ENCODE measurements at regions not wholly inside any gene's neighbourhood (a gene's known extent, or its start where the extent isn't known, plus 50 kb on each side); places are given as distances from the start of the nearest gene placed in this dataset.
"Not testable (repeated sequence)": the region's sequence is repeated elsewhere in the genome, so short reads cannot be mapped to it uniquely, and the experiment has no call there.

- Mint-ChIP-seq H3K4me1 (peaks cover 5% of the 10 kb centered on the region), H3K27me3 (ENCODE audit: low read depth) (no peaks in the 10 kb centered on the region), H3K4me3 (no peak overlapping the region), H3K9me3 (peaks cover 2% of the 10 kb centered on the region), H3K27ac (no peak overlapping the region), H3K36me3 (ENCODE audit: low read depth) (no peaks in the 10 kb centered on the region)
- no peak for TF ChIP-seq CTCF (IDR thresholded peaks at IDR 0.05; ENCODE audit: unreplicated experiment in 3 of 3)
These were observed 382.7 kb upstream of the NPAP1 start for GRCh38 chr15:24292837-24293236.

- not testable (repeated sequence) for H3K27me3 Mint-ChIP-seq (ENCODE audit: low read depth); H3K36me3 Mint-ChIP-seq (ENCODE audit: low read depth); H3K27ac Mint-ChIP-seq; H3K4me3 Mint-ChIP-seq; H3K4me1 Mint-ChIP-seq
- H3K9me3 Mint-ChIP-seq: peaks cover 13% of the 10 kb centered on the region
These were observed 374.7 kb upstream of the NPAP1 start for GRCh38 chr15:24300804-24301368.

- not testable (repeated sequence) for H3K36me3 Mint-ChIP-seq (ENCODE audit: low read depth); H3K4me1 Mint-ChIP-seq; H3K27me3 Mint-ChIP-seq (ENCODE audit: low read depth); H3K27ac Mint-ChIP-seq; H3K4me3 Mint-ChIP-seq
- H3K9me3 Mint-ChIP-seq: peaks cover 13% of the 10 kb centered on the region
These were observed 373.6 kb upstream of the NPAP1 start for GRCh38 chr15:24301999-24302398.

- peaks cover 11% of the 10 kb centered on the region for H3K9me3 Mint-ChIP-seq
- not testable (repeated sequence) for H3K27me3 Mint-ChIP-seq (ENCODE audit: low read depth); H3K27ac Mint-ChIP-seq; H3K4me3 Mint-ChIP-seq; H3K36me3 Mint-ChIP-seq (ENCODE audit: low read depth); H3K4me1 Mint-ChIP-seq
These were observed 370.8 kb upstream of the NPAP1 start for GRCh38 chr15:24304747-24305146.

- not testable (repeated sequence) for H3K4me1 Mint-ChIP-seq; H3K27me3 Mint-ChIP-seq (ENCODE audit: low read depth); H3K27ac Mint-ChIP-seq; H3K4me3 Mint-ChIP-seq; H3K36me3 Mint-ChIP-seq (ENCODE audit: low read depth)
- H3K9me3 Mint-ChIP-seq: peaks cover 11% of the 10 kb centered on the region
These were observed 369.9 kb upstream of the NPAP1 start for GRCh38 chr15:24305643-24306042.

- H3K4me1 Mint-ChIP-seq; H3K27me3 Mint-ChIP-seq (ENCODE audit: low read depth); H3K4me3 Mint-ChIP-seq; H3K9me3 Mint-ChIP-seq; H3K36me3 Mint-ChIP-seq (ENCODE audit: low read depth); H3K27ac Mint-ChIP-seq: not testable (repeated sequence)
These were observed 365.9 kb upstream of the NPAP1 start for GRCh38 chr15:24309700-24310099.

GRCh38 chr15:24311692-24312091 lies 363.9 kb upstream of the NPAP1 start:
- H3K4me1 Mint-ChIP-seq; H3K27me3 Mint-ChIP-seq (ENCODE audit: low read depth); H3K4me3 Mint-ChIP-seq; H3K27ac Mint-ChIP-seq; H3K36me3 Mint-ChIP-seq (ENCODE audit: low read depth); H3K9me3 Mint-ChIP-seq: not testable (repeated sequence)

- H3K27me3 Mint-ChIP-seq (ENCODE audit: low read depth); H3K27ac Mint-ChIP-seq; H3K4me3 Mint-ChIP-seq; H3K9me3 Mint-ChIP-seq; H3K36me3 Mint-ChIP-seq (ENCODE audit: low read depth); H3K4me1 Mint-ChIP-seq: not testable (repeated sequence)
These were observed 359.2 kb upstream of the NPAP1 start for GRCh38 chr15:24316326-24316725.

- TF ChIP-seq CTCF (IDR thresholded peaks at IDR 0.05; ENCODE audit: unreplicated experiment in 3 of 3): no peak
- Mint-ChIP-seq H3K27me3 (ENCODE audit: low read depth) (no peaks in the 10 kb centered on the region), H3K36me3 (ENCODE audit: low read depth) (no peaks in the 10 kb centered on the region), H3K4me3 (no peak overlapping the region), H3K27ac (no peak overlapping the region), H3K4me1 (no peaks in the 10 kb centered on the region), H3K9me3 (peaks cover 5% of the 10 kb centered on the region)
These were observed 356.6 kb upstream of the NPAP1 start for GRCh38 chr15:24318981-24319380.

GRCh38 chr15:24324096-24324495 lies 351.5 kb upstream of the NPAP1 start:
- H3K27ac Mint-ChIP-seq; H3K27me3 Mint-ChIP-seq (ENCODE audit: low read depth); H3K36me3 Mint-ChIP-seq (ENCODE audit: low read depth); H3K9me3 Mint-ChIP-seq; H3K4me3 Mint-ChIP-seq: not testable (repeated sequence)
- peaks cover 13% of the 10 kb centered on the region for H3K4me1 Mint-ChIP-seq

- not testable (repeated sequence) for H3K36me3 Mint-ChIP-seq (ENCODE audit: low read depth); H3K27me3 Mint-ChIP-seq (ENCODE audit: low read depth); H3K4me3 Mint-ChIP-seq; H3K9me3 Mint-ChIP-seq
- peak overlapping the region in 2 of 3 experiments; percentile 50 to 76 for H3K27ac Mint-ChIP-seq
- peaks cover 13% of the 10 kb centered on the region for H3K4me1 Mint-ChIP-seq
These were observed 349.1 kb upstream of the NPAP1 start for GRCh38 chr15:24326513-24326912.

- H3K36me3 Mint-ChIP-seq (ENCODE audit: low read depth); H3K4me3 Mint-ChIP-seq; H3K27ac Mint-ChIP-seq: not testable (repeated sequence)
These were observed 343.6 kb upstream of the NPAP1 start for GRCh38 chr15:24331964-24332363.

GRCh38 chr15:24341876-24342275 lies 333.7 kb upstream of the NPAP1 start:
- H3K9me3 Mint-ChIP-seq: not testable (repeated sequence)

More at GRCh38 chr15:24331964-24332363, 343.6 kb upstream of the NPAP1 start:
- H3K9me3 Mint-ChIP-seq: peaks cover 17% of the 10 kb centered on the region
- H3K27me3 Mint-ChIP-seq (ENCODE audit: low read depth); H3K4me1 Mint-ChIP-seq: not testable (repeated sequence)

GRCh38 chr15:24352777-24353176 lies 322.8 kb upstream of the NPAP1 start:
- H3K4me1 Mint-ChIP-seq; H3K27ac Mint-ChIP-seq; H3K4me3 Mint-ChIP-seq; H3K36me3 Mint-ChIP-seq (ENCODE audit: low read depth); H3K9me3 Mint-ChIP-seq; H3K27me3 Mint-ChIP-seq (ENCODE audit: low read depth): not testable (repeated sequence)

More at GRCh38 chr15:24341876-24342275, 333.7 kb upstream of the NPAP1 start:
- not testable (repeated sequence) for H3K4me1 Mint-ChIP-seq; H3K27ac Mint-ChIP-seq; H3K36me3 Mint-ChIP-seq (ENCODE audit: low read depth); H3K4me3 Mint-ChIP-seq; H3K27me3 Mint-ChIP-seq (ENCODE audit: low read depth)
